RWPE1 (cell line): ENCODE measurements at regions not wholly inside any gene's neighbourhood (a gene's known extent, or its start where the extent isn't known, plus 50 kb on each side); places are given as distances from the start of the nearest gene placed in this dataset.

Experiments
- CTCF ChIA-PET: fragments of 350-600 bp; sonication (Branson Sonifier 250); formaldehyde crosslinking; extraction: SDS; loops from one replicate; lab custom pipeline; 2021; lab: Yijun Ruan, JAX
- POLR2A ChIA-PET: fragments of 400-600 bp; formaldehyde crosslinking; extraction: SDS; loops from one replicate; lab custom pipeline; 2020; ENCODE audit warnings: antibody characterized with exemption; ENCODE audit not compliant: low non-redundant PET; lab: Yijun Ruan, JAX
- DNase-seq: peaks from one replicate; pipeline ENCODE4 v3.0.0; 2012; ENCODE audit warnings: low spot score
- H3K27ac ChIP-seq: fragments of 450-650 bp; 2 replicates; pipeline ENCODE4 v1.5.1; 2017
- TF ChIP-seq, protein P1 (sequence below): fragments of 450-650 bp; conservative IDR thresholded peaks from 2 replicates; pipeline ENCODE4 v1.5.1; 2017; ENCODE audit warnings: low read depth, mild to moderate bottlenecking

DNA sequence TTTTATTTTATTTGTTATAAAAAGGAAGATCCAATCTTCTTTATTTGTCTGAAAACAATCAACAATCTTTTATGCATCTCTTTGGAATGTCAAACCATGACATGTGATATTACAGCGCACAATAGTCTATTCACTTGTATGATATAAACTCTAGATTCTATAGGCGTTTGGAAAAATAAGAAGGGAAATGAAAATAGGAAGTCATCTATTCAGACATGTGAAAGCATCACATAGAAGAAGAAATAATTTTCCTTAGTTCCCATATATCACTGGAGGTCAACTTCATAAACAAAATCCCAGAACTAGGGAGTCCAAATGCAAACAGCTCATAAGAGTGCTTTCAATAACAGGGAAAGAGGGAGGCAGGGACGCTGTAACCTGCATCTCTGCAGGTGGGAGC, 139.5 kb upstream of the RASGEF1B start:
- TF ChIP-seq, protein P1, sequence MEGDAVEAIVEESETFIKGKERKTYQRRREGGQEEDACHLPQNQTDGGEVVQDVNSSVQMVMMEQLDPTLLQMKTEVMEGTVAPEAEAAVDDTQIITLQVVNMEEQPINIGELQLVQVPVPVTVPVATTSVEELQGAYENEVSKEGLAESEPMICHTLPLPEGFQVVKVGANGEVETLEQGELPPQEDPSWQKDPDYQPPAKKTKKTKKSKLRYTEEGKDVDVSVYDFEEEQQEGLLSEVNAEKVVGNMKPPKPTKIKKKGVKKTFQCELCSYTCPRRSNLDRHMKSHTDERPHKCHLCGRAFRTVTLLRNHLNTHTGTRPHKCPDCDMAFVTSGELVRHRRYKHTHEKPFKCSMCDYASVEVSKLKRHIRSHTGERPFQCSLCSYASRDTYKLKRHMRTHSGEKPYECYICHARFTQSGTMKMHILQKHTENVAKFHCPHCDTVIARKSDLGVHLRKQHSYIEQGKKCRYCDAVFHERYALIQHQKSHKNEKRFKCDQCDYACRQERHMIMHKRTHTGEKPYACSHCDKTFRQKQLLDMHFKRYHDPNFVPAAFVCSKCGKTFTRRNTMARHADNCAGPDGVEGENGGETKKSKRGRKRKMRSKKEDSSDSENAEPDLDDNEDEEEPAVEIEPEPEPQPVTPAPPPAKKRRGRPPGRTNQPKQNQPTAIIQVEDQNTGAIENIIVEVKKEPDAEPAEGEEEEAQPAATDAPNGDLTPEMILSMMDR = no peak
- no peak overlapping the region for H3K27ac ChIP-seq
- DNase-seq = no peak
- ChIA-PET POLR2A (no interaction called here), CTCF (no interaction called here)

DNA sequence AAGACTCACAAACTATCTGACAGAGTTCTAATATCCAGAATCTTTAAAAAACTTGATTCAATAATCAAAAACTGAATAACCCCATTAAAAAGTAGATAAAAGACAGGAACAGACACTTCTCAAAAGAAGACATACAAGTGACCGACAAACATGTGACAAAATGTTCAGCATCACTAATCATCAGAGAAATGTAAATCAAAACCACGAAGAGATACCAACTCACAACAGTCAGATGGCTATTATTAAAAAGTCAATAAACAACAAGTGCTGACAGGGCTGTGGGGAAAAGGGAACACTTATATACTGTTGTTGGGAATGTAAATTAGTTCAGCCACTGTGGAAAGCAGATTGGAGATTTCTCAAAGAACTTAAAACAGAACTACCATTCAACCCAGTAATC, 138.1 kb upstream of the RASGEF1B start:
- CTCF ChIA-PET = no interaction called here
- no peak for DNase-seq
- H3K27ac ChIP-seq = no peak overlapping the region
- TF ChIP-seq, protein P1 = no peak
- POLR2A ChIA-PET = no interaction called here

DNA sequence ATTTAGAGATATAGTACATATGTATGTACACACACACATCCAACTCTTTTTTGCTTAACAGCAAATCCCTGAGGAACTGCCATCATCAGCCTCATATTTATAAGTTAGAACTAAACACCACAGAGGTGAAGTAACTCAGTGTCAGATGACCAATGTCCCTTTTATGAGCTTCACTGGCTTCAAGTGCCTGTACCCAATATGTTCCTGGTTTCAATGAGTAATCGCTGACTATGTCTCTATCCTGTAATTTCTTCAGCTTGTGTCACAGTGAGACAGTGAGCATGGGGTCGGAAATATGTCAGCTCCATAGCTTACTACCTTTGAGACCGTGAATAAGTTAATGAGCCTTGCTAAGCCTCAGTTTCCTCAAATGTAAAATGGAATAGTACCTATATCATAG, 136.2 kb upstream of the RASGEF1B start:
- DNase-seq = no peak
- ChIA-PET POLR2A (no interaction called here), CTCF (no interaction called here)
- TF ChIP-seq, protein P1 = no peak
- H3K27ac ChIP-seq = no peak overlapping the region

DNA sequence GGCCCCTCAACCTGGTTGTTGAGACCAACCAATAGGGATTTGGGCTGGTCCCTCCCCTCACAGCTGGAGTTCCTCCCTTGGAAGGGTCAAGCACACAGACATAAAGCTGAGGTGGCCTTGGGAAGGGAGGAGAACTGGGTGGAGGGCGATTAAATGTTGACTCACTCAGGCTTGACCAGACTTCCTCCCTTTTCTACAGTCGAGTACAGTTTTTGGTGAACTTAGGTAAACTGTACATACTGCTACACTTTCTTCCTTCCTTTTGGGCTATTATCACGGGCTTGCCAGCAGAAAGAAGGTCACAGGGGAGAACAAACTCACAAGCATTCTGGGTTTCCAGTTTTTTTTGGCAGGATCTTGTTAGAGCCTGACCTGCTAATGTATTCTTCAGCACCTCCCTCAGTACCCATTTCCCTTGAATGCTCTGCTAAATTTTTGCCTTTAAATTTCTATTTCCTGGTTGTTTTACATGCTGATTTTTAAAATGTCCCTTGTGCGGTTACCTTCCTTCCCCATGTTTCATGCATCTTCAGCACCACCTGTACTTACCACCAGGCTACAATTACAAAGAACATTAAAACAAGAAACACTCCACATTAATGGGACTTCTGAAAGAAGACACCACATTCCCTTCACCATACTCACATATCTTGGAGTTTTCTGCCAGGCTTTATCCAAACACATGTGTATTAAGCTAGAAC, 135.2 kb upstream of the RASGEF1B start:
- ChIA-PET CTCF (no interaction called here), POLR2A (no interaction called here)
- TF ChIP-seq, protein P1 = no peak
- DNase-seq = peak; percentile 8
- H3K27ac ChIP-seq = no peak overlapping the region

DNA sequence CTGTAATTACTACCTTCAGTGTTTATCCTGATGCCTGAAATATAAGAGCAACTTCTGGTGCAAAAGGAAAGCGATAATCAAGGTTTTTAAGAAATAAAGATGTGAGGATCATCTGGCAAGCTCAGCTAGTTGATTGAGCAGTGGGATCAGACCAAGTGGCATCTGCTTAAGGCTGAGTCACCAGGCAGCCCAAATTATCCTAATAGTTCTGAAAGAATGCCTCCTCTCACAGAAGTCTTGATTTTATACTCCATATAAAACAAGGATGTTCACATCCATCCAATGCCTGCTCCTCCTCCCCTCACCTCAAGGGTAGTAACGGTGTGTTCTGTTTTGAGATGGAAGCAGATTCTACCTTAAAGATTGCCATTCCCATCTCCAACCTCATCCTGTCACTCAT, 134.5 kb upstream of the RASGEF1B start:
- CTCF ChIA-PET = no interaction called here
- POLR2A ChIA-PET = no interaction called here
- DNase-seq = no peak
- H3K27ac ChIP-seq = no peak overlapping the region
- TF ChIP-seq, protein P1 = no peak

DNA sequence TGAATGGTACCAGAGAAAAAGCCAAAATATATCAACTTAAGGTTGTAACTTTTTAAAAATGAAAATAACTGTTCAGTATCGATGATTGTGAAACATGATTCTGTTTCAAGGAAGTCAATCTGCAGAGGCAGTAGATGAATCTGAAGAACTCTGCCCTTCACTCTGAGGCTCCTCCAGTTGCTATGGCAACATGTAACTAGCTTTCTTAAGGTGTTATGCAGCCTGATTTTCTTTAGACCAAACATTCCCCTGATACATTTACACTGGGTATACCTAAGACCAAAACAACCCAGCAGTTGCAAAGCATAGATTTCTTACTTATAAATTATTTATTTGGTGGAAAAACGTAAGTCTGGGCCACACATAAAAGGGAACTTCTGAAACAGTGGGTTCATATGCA, 133.6 kb upstream of the RASGEF1B start:
- ChIA-PET POLR2A (no interaction called here), CTCF (no interaction called here)
- H3K27ac ChIP-seq = no peak overlapping the region
- TF ChIP-seq, protein P1 = no peak
- no peak for DNase-seq
